Endothelial cell of umbilical vein (primary cell): ENCODE measurements at regions not wholly inside any gene's neighbourhood (a gene's known extent, or its start where the extent isn't known, plus 50 kb on each side); places are given as distances from the start of the nearest gene placed in this dataset.

ENCODE experiments used
- BruUV-seq: library from RNA; stranded (reverse); fragments of 400-500 nt; replicated peaks from 2 replicates; lab custom pipeline; 2021; lab: Mats Ljungman, UMichigan
- CTCF ChIA-PET: fragments of 300-600, 350-600 bp; sonication (Branson Sonifier 250); formaldehyde crosslinking; loops from one replicate; lab custom pipeline; 2021; ENCODE audit warnings: antibody characterized with exemption, inconsistent platforms; lab: Charles Lee
- POLR2A ChIA-PET: fragments of 300-600, 350-600 bp; sonication (Branson Sonifier 250); formaldehyde crosslinking; loops from one replicate; lab custom pipeline; 2021; ENCODE audit warnings: antibody characterized with exemption, inconsistent platforms; lab: Charles Lee
- DNase-seq: peaks from one replicate; pipeline ENCODE4 v3.0.0-alpha.2; 2011; ENCODE audit warnings: low read depth, low spot score
- FAIRE-seq: peaks from 2 replicates; lab custom pipeline; 2011; peaks lifted over from hg19 to GRCh38; lab: Jason Lieb, UNC
- H2AFZ ChIP-seq: 2 replicates; pipeline ENCODE4 v1.6.0; 2012; ENCODE audit warnings: low read depth, low read length, control low read depth, inconsistent platforms
- H3K27ac ChIP-seq: 2 replicates; pipeline ENCODE4 v1.5.1; 2011; ENCODE audit warnings: low read depth, mild to moderate bottlenecking, control low read depth, low read length, moderate library complexity; ENCODE audit not compliant: insufficient read depth
- H3K27me3 ChIP-seq, 2 experiments: 2 replicates each; pipeline versions ENCODE4 v1.6.0 to v1.6.1; 2011; ENCODE audit warnings: low read length in 2 of 2, mixed read lengths in 1 of 2; ENCODE audit not compliant: control insufficient read depth in 2 of 2, insufficient read depth in 2 of 2
- H3K36me3 ChIP-seq, 2 experiments: 2 replicates in 1 of 2; 3 replicates in 1 of 2; pipeline ENCODE4 v1.5.1; 2011; ENCODE audit warnings: low read length in 2 of 2, mild to moderate bottlenecking in 1 of 2, moderate library complexity in 1 of 2; ENCODE audit not compliant: control insufficient read depth in 2 of 2, insufficient read depth in 2 of 2; ENCODE audit errors: extremely low read depth in 1 of 2
- H3K4me1 ChIP-seq: 3 replicates; pipeline ENCODE4 v1.5.1; 2011; ENCODE audit warnings: mild to moderate bottlenecking, low read length; ENCODE audit not compliant: control insufficient read depth, insufficient read depth; ENCODE audit errors: extremely low read depth
- H3K4me2 ChIP-seq: 2 replicates; pipeline ENCODE4 v1.6.1; 2011; ENCODE audit warnings: low read length, control low read depth, mixed read lengths; ENCODE audit not compliant: insufficient read depth
- H3K4me3 ChIP-seq, 3 experiments: fragments of 200-600 bp in 1 of 3; sonication (generic), shearing (Covaris generic) in 1 of 3; replicated peaks in 1 of 3; 2 replicates each; pipeline ENCODE4 v1.5.1; 2011 to 2016; ENCODE audit warnings: control low read depth in 3 of 3, low read length in 3 of 3, mild to moderate bottlenecking in 2 of 3, inconsistent platforms in 1 of 3, low read depth in 1 of 3, moderate library complexity in 1 of 3; ENCODE audit not compliant: insufficient read depth in 1 of 3
- H3K79me2 ChIP-seq: 2 replicates; pipeline ENCODE4 v1.6.0; 2012; ENCODE audit warnings: low read length, inconsistent platforms; ENCODE audit not compliant: control insufficient read depth, insufficient read depth
- H3K9ac ChIP-seq: replicated peaks from 2 replicates; pipeline ENCODE3; 2011; ENCODE audit warnings: low read length, control low read depth; ENCODE audit not compliant: insufficient read depth; ENCODE audit errors: extremely low read depth
- H3K9me1 ChIP-seq: replicated peaks from 3 replicates; pipeline ENCODE4 v1.6.0; 2011; ENCODE audit warnings: mild to moderate bottlenecking, low read length; ENCODE audit not compliant: control insufficient read depth, insufficient read depth; ENCODE audit errors: extremely low read depth
- H3K9me3 ChIP-seq: replicated peaks from 2 replicates; pipeline ENCODE4 v1.5.1; 2012; ENCODE audit warnings: low read length, inconsistent platforms; ENCODE audit not compliant: control insufficient read depth, insufficient read depth
- H4K20me1 ChIP-seq: replicated peaks from 2 replicates; pipeline ENCODE3; 2011; ENCODE audit warnings: mild to moderate bottlenecking, low read length; ENCODE audit not compliant: control insufficient read depth, insufficient read depth; ENCODE audit errors: extremely low read depth
- EZH2 ChIP-seq: IDR thresholded peaks from 2 replicates; pipeline ENCODE4 v1.6.1; 2012; ENCODE audit warnings: borderline replicate concordance, low read depth, mild to moderate bottlenecking, moderate library complexity, low read length, inconsistent platforms; ENCODE audit not compliant: severe bottlenecking
- FOS ChIP-seq: IDR thresholded peaks from 2 replicates; pipeline ENCODE4 v1.6.1; 2011; ENCODE audit warnings: mild to moderate bottlenecking, low read length, moderate library complexity, borderline replicate concordance; ENCODE audit not compliant: insufficient read depth
- JUN ChIP-seq: IDR thresholded peaks from 2 replicates; pipeline ENCODE4 v1.6.1; 2011; ENCODE audit warnings: borderline replicate concordance, low read depth; ENCODE audit not compliant: insufficient read length, insufficient read depth
- MYC ChIP-seq: IDR thresholded peaks from one replicate; pipeline ENCODE4 v1.6.1; 2011; ENCODE audit warnings: mild to moderate bottlenecking, low read depth, low read length
- POLR2A ChIP-seq: IDR thresholded peaks from 2 replicates; pipeline ENCODE4 v1.6.1; 2012; ENCODE audit warnings: low read depth, mild to moderate bottlenecking, control low read depth, low read length
- POLR2AphosphoS5 ChIP-seq: IDR thresholded peaks from 2 replicates; pipeline ENCODE4 v1.6.1; 2012; ENCODE audit warnings: low read depth, mild to moderate bottlenecking, control low read depth, low read length, moderate library complexity; ENCODE audit not compliant: insufficient read depth
- dilution Hi-C: fragments of 300-500 bp; cut with MboI; formaldehyde crosslinking; loops from one replicate; pipeline ENCODE4 v1.15.0; 2019; ENCODE audit warnings: low sequenced_read_pairs; ENCODE audit not compliant: extremely low pct_ligation_motif_present
- intact Hi-C: fragments of 100-400 bp; cut with micrococcal nuclease; formaldehyde crosslinking; loops from one replicate; pipeline ENCODE4 v1.10.0; 2022
- TF ChIP-seq, protein P1 (sequence below), 2 donors: IDR thresholded peaks; 1 replicate in 1 of 2; 2 replicates in 1 of 2; pipeline ENCODE4 v1.5.1; 2011; ENCODE audit warnings: low read length in 2 of 2, mild to moderate bottlenecking in 2 of 2, moderate library complexity in 2 of 2, control low read depth in 1 of 2, inconsistent platforms in 1 of 2, low read depth in 1 of 2; ENCODE audit not compliant: insufficient read depth in 1 of 2; ENCODE audit errors: extremely low read depth in 1 of 2
- TF ChIP-seq, protein P2 (sequence below): IDR thresholded peaks from 2 replicates; pipeline ENCODE4 v1.6.1; 2011; ENCODE audit not compliant: insufficient read depth, insufficient read length

- Histone ChIP-seq H3K9ac (no peak overlapping the region), H4K20me1 (no peaks in the 10 kb centered on the region), H3K4me3 (no peak overlapping the region), H3K36me3 (no peaks in the 10 kb centered on the region), H3K4me1 (no peaks in the 10 kb centered on the region), H3K79me2 (no peaks in the 10 kb centered on the region), H3K9me1 (no peaks in the 10 kb centered on the region), H3K9me3 (peaks cover 14% of the 10 kb centered on the region), H3K4me2 (no peak overlapping the region), H3K27ac (no peak overlapping the region), H3K27me3 (no peaks in the 10 kb centered on the region), H2AFZ (no peak overlapping the region)
- intact Hi-C loops, result no loop called here
- no peak for FAIRE-seq
- POLR2A ChIA-PET, result no interaction called here
- no peak for DNase-seq
- TF ChIP-seq POLR2A (no peak), EZH2 (no peak), POLR2AphosphoS5 (no peak), MYC (no peak), JUN (no peak)
- TF ChIP-seq, protein P1, sequence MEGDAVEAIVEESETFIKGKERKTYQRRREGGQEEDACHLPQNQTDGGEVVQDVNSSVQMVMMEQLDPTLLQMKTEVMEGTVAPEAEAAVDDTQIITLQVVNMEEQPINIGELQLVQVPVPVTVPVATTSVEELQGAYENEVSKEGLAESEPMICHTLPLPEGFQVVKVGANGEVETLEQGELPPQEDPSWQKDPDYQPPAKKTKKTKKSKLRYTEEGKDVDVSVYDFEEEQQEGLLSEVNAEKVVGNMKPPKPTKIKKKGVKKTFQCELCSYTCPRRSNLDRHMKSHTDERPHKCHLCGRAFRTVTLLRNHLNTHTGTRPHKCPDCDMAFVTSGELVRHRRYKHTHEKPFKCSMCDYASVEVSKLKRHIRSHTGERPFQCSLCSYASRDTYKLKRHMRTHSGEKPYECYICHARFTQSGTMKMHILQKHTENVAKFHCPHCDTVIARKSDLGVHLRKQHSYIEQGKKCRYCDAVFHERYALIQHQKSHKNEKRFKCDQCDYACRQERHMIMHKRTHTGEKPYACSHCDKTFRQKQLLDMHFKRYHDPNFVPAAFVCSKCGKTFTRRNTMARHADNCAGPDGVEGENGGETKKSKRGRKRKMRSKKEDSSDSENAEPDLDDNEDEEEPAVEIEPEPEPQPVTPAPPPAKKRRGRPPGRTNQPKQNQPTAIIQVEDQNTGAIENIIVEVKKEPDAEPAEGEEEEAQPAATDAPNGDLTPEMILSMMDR (IDR thresholded peaks at IDR 0.05; ENCODE audit: extremely low read depth in 1 of 2, insufficient read depth in 1 of 2, low read depth in 1 of 2, low read length in 2 of 2), result no peak
- dilution Hi-C loops, result no loop called here
- no TSS peak for BruUV-seq
- CTCF ChIA-PET, result no interaction called here
These were observed 320.1 kb upstream of the SLC10A2 start for GRCh38 chr13:103386341-103386740.

DNA sequence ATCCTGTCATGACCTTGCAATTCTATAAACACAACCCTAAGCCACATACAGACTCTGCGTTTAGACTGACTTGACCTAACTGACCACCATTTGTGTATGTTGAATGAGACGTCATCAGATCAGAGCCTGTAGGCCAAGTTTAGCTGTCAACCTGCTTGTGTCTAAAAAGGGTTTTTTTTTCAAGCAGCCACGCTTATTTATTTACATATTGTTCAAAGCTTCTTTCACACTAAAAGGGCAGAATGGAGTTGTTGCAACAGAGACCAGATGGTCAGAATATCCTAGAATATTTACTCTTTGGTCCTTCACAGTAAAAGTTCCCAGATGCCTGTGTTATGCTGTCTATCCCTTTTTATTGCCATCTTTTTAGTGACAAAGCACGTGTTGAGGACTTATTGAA is 307.7 kb upstream of the SLC10A2 start:
- FAIRE-seq (no peak), DNase-seq (no peak)
- H3K27me3 ChIP-seq, result no peaks in the 10 kb centered on the region
- no peak overlapping the region for H2AFZ ChIP-seq
- H3K9me1 ChIP-seq, result no peaks in the 10 kb centered on the region
- no peaks in the 10 kb centered on the region for H3K79me2 ChIP-seq
- dilution Hi-C loops (no loop called here), intact Hi-C loops (no loop called here)
- no peaks in the 10 kb centered on the region for H3K4me1 ChIP-seq
- no peaks in the 10 kb centered on the region for H3K36me3 ChIP-seq
- peaks cover 12% of the 10 kb centered on the region for H3K9me3 ChIP-seq
- H3K4me3 ChIP-seq, result no peak overlapping the region
- no peak for TF ChIP-seq JUN
- no peak for TF ChIP-seq FOS
- no peak for TF ChIP-seq MYC
- TF ChIP-seq POLR2AphosphoS5, result no peak
- TF ChIP-seq, protein P2, sequence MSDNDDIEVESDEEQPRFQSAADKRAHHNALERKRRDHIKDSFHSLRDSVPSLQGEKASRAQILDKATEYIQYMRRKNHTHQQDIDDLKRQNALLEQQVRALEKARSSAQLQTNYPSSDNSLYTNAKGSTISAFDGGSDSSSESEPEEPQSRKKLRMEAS, result no peak
- TF ChIP-seq, protein P1 (IDR thresholded peaks at IDR 0.05; ENCODE audit: extremely low read depth in 1 of 2, insufficient read depth in 1 of 2, low read depth in 1 of 2, low read length in 2 of 2), result no peak
- no peak for TF ChIP-seq EZH2
- no TSS peak for BruUV-seq
- H4K20me1 ChIP-seq, result no peaks in the 10 kb centered on the region
- ChIA-PET POLR2A (no interaction called here), CTCF (no interaction called here)
- no peak overlapping the region for H3K4me2 ChIP-seq
- no peak overlapping the region for H3K9ac ChIP-seq
- no peak overlapping the region for H3K27ac ChIP-seq
